ENCODE measurements at regions not wholly inside any gene's neighbourhood (a gene's known extent, or its start where the extent isn't known, plus 50 kb on each side); places are given as distances from the start of the nearest gene placed in this dataset.

GRCh38 chr11:91731051-91731450 lies 493.6 kb upstream of the FAT3 start:
- H3K27me3 ChIP-seq (replicated peaks in 2 of 5; ENCODE audit: control insufficient read depth in 4 of 5, insufficient read depth in 5 of 5, low read length in 4 of 5), result no peaks in the 10 kb centered on the region
- no peaks in the 10 kb centered on the region for H3K4me1 ChIP-seq (ENCODE audit: control extremely low read depth in 1 of 4, control insufficient read depth in 4 of 4, insufficient read depth in 4 of 4, low read length in 3 of 4)
- no peak overlapping the region for H3K27ac ChIP-seq (ENCODE audit: insufficient read depth in 1 of 2, low read depth in 1 of 2, low read length in 2 of 2, poor library complexity in 1 of 2, severe bottlenecking in 2 of 2)
- no peaks in the 10 kb centered on the region for H3K36me3 ChIP-seq (ENCODE audit: control insufficient read depth in 4 of 4, insufficient read depth in 4 of 4, low read length in 3 of 4)
- ChIA-PET CTCF (no interaction called here), POLR2A (no interaction called here)
- no peak for DNase-seq
- no peak overlapping the region for H3K4me3 ChIP-seq (ENCODE audit: control insufficient read depth in 1 of 7, extremely low read depth in 1 of 7, insufficient read depth in 4 of 7, low read depth in 2 of 7, low read length in 6 of 7)
- H3K9me3 ChIP-seq (ENCODE audit: control extremely low read depth in 1 of 5, control insufficient read depth in 4 of 5, insufficient read depth in 2 of 5, low read depth in 1 of 5, low read length in 4 of 5), result peaks cover 0 to 5% (median 0%) of the 10 kb centered on the region in 5 experiments
- 74% methylated on average over 6 of the region's 6 CpGs for WGBS (ENCODE audit: insufficient coverage)

GRCh38 chr11:91730620-91731019 lies 494.0 kb upstream of the FAT3 start:
- Histone ChIP-seq H3K27me3 (replicated peaks in 2 of 5; ENCODE audit: control insufficient read depth in 4 of 5, insufficient read depth in 5 of 5, low read length in 4 of 5) (no peaks in the 10 kb centered on the region), H3K4me3 (ENCODE audit: control insufficient read depth in 1 of 7, extremely low read depth in 1 of 7, insufficient read depth in 4 of 7, low read depth in 2 of 7, low read length in 6 of 7) (no peak overlapping the region), H3K9me3 (ENCODE audit: control extremely low read depth in 1 of 5, control insufficient read depth in 4 of 5, insufficient read depth in 2 of 5, low read depth in 1 of 5, low read length in 4 of 5) (peaks cover 0 to under 1% (median 0%) of the 10 kb centered on the region in 5 experiments), H3K4me1 (ENCODE audit: control extremely low read depth in 1 of 4, control insufficient read depth in 4 of 4, insufficient read depth in 4 of 4, low read length in 3 of 4) (no peaks in the 10 kb centered on the region), H3K27ac (ENCODE audit: insufficient read depth in 1 of 2, low read depth in 1 of 2, low read length in 2 of 2, poor library complexity in 1 of 2, severe bottlenecking in 2 of 2) (no peak overlapping the region), H3K36me3 (ENCODE audit: control insufficient read depth in 4 of 4, insufficient read depth in 4 of 4, low read length in 3 of 4) (no peaks in the 10 kb centered on the region)
- ChIA-PET CTCF (no interaction called here), POLR2A (no interaction called here)
- WGBS (ENCODE audit: insufficient coverage), result 92% methylated on average over 4 of the region's 4 CpGs
- DNase-seq, result no peak

GRCh38 chr11:91730057-91730456 lies 494.6 kb upstream of the FAT3 start:
- H3K27ac ChIP-seq (ENCODE audit: insufficient read depth in 1 of 2, low read depth in 1 of 2, low read length in 2 of 2, poor library complexity in 1 of 2, severe bottlenecking in 2 of 2), result no peak overlapping the region
- H3K36me3 ChIP-seq (ENCODE audit: control insufficient read depth in 4 of 4, insufficient read depth in 4 of 4, low read length in 3 of 4), result no peaks in the 10 kb centered on the region
- CTCF ChIA-PET, result no interaction called here
- no peaks in the 10 kb centered on the region for H3K4me1 ChIP-seq (ENCODE audit: control extremely low read depth in 1 of 4, control insufficient read depth in 4 of 4, insufficient read depth in 4 of 4, low read length in 3 of 4)
- DNase-seq, result no peak
- no peaks in the 10 kb centered on the region for H3K27me3 ChIP-seq (replicated peaks in 2 of 5; ENCODE audit: control insufficient read depth in 4 of 5, insufficient read depth in 5 of 5, low read length in 4 of 5)
- H3K9me3 ChIP-seq (ENCODE audit: control extremely low read depth in 1 of 5, control insufficient read depth in 4 of 5, insufficient read depth in 2 of 5, low read depth in 1 of 5, low read length in 4 of 5), result no peaks in the 10 kb centered on the region
- no peak overlapping the region for H3K4me3 ChIP-seq (ENCODE audit: control insufficient read depth in 1 of 7, extremely low read depth in 1 of 7, insufficient read depth in 4 of 7, low read depth in 2 of 7, low read length in 6 of 7)
- POLR2A ChIA-PET, result no interaction called here

- no peak overlapping the region for H3K27ac ChIP-seq (ENCODE audit: insufficient read depth in 1 of 2, low read depth in 1 of 2, low read length in 2 of 2, poor library complexity in 1 of 2, severe bottlenecking in 2 of 2)
- no peak for DNase-seq
- CTCF ChIA-PET, result no interaction called here
- no peaks in the 10 kb centered on the region for H3K9me3 ChIP-seq (ENCODE audit: control extremely low read depth in 1 of 5, control insufficient read depth in 4 of 5, insufficient read depth in 2 of 5, low read depth in 1 of 5, low read length in 4 of 5)
- POLR2A ChIA-PET, result no interaction called here
- no peaks in the 10 kb centered on the region for H3K27me3 ChIP-seq (replicated peaks in 2 of 5; ENCODE audit: control insufficient read depth in 4 of 5, insufficient read depth in 5 of 5, low read length in 4 of 5)
- WGBS (ENCODE audit: insufficient coverage), result 44% methylated on average over 3 of the region's 5 CpGs
- no peak overlapping the region for H3K4me3 ChIP-seq (ENCODE audit: control insufficient read depth in 1 of 7, extremely low read depth in 1 of 7, insufficient read depth in 4 of 7, low read depth in 2 of 7, low read length in 6 of 7)
- H3K4me1 ChIP-seq (ENCODE audit: control extremely low read depth in 1 of 4, control insufficient read depth in 4 of 4, insufficient read depth in 4 of 4, low read length in 3 of 4), result no peaks in the 10 kb centered on the region
- H3K36me3 ChIP-seq (ENCODE audit: control insufficient read depth in 4 of 4, insufficient read depth in 4 of 4, low read length in 3 of 4), result no peaks in the 10 kb centered on the region
These were observed 507.4 kb upstream of the FAT3 start for GRCh38 chr11:91717169-91717568.

- Histone ChIP-seq H3K4me3 (ENCODE audit: control insufficient read depth in 1 of 7, extremely low read depth in 1 of 7, insufficient read depth in 4 of 7, low read depth in 2 of 7, low read length in 6 of 7) (no peak overlapping the region), H3K4me1 (ENCODE audit: control extremely low read depth in 1 of 4, control insufficient read depth in 4 of 4, insufficient read depth in 4 of 4, low read length in 3 of 4) (no peaks in the 10 kb centered on the region), H3K27ac (ENCODE audit: insufficient read depth in 1 of 2, low read depth in 1 of 2, low read length in 2 of 2, poor library complexity in 1 of 2, severe bottlenecking in 2 of 2) (no peak overlapping the region), H3K27me3 (replicated peaks in 2 of 5; ENCODE audit: control insufficient read depth in 4 of 5, insufficient read depth in 5 of 5, low read length in 4 of 5) (no peaks in the 10 kb centered on the region), H3K9me3 (ENCODE audit: control extremely low read depth in 1 of 5, control insufficient read depth in 4 of 5, insufficient read depth in 2 of 5, low read depth in 1 of 5, low read length in 4 of 5) (no peaks in the 10 kb centered on the region), H3K36me3 (ENCODE audit: control insufficient read depth in 4 of 4, insufficient read depth in 4 of 4, low read length in 3 of 4) (no peaks in the 10 kb centered on the region)
- CTCF ChIA-PET, result no interaction called here
- POLR2A ChIA-PET, result no interaction called here
- no peak for DNase-seq
- WGBS (ENCODE audit: insufficient coverage), result 94% methylated on average over 2 of the region's 2 CpGs
These were observed 516.8 kb upstream of the FAT3 start for GRCh38 chr11:91707652-91708482.

GRCh38 chr11:91703042-91703441 lies 521.6 kb upstream of the FAT3 start:
- DNase-seq, result no peak
- no peak overlapping the region for H3K27ac ChIP-seq (ENCODE audit: insufficient read depth in 1 of 2, low read depth in 1 of 2, low read length in 2 of 2, poor library complexity in 1 of 2, severe bottlenecking in 2 of 2)
- CTCF ChIA-PET, result no interaction called here
- H3K27me3 ChIP-seq (replicated peaks in 2 of 5; ENCODE audit: control insufficient read depth in 4 of 5, insufficient read depth in 5 of 5, low read length in 4 of 5), result no peaks in the 10 kb centered on the region
- POLR2A ChIA-PET, result no interaction called here
- WGBS (ENCODE audit: insufficient coverage), result 94% methylated on average over 1 of the region's 1 CpG
- no peaks in the 10 kb centered on the region for H3K36me3 ChIP-seq (ENCODE audit: control insufficient read depth in 4 of 4, insufficient read depth in 4 of 4, low read length in 3 of 4)
- H3K4me1 ChIP-seq (ENCODE audit: control extremely low read depth in 1 of 4, control insufficient read depth in 4 of 4, insufficient read depth in 4 of 4, low read length in 3 of 4), result no peaks in the 10 kb centered on the region
- H3K9me3 ChIP-seq (ENCODE audit: control extremely low read depth in 1 of 5, control insufficient read depth in 4 of 5, insufficient read depth in 2 of 5, low read depth in 1 of 5, low read length in 4 of 5), result no peaks in the 10 kb centered on the region
- no peak overlapping the region for H3K4me3 ChIP-seq (ENCODE audit: control insufficient read depth in 1 of 7, extremely low read depth in 1 of 7, insufficient read depth in 4 of 7, low read depth in 2 of 7, low read length in 6 of 7)

DNA sequence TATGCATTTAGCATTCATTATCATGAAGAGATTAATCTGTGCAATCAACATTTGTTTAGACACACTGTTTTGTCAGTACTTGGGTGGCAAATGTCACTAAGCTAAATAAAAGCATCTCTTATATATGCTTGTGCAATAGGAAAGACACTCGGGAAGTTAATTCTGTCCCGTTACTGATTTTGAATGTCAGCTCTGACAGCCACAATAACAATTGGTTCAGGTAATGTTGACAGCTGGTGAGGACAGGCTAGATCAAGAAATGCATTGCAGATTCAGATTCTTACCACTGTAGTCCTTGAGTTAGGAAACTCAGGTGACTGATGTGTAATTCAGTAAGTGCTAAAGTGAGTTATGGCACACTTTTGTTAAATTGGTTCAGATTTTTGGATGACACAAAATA lies 523.8 kb upstream of the FAT3 start:
- no peak for DNase-seq
- Histone ChIP-seq H3K27me3 (replicated peaks in 2 of 5; ENCODE audit: control insufficient read depth in 4 of 5, insufficient read depth in 5 of 5, low read length in 4 of 5) (no peaks in the 10 kb centered on the region), H3K4me1 (ENCODE audit: control extremely low read depth in 1 of 4, control insufficient read depth in 4 of 4, insufficient read depth in 4 of 4, low read length in 3 of 4) (no peaks in the 10 kb centered on the region), H3K27ac (ENCODE audit: insufficient read depth in 1 of 2, low read depth in 1 of 2, low read length in 2 of 2, poor library complexity in 1 of 2, severe bottlenecking in 2 of 2) (no peak overlapping the region), H3K36me3 (ENCODE audit: control insufficient read depth in 4 of 4, insufficient read depth in 4 of 4, low read length in 3 of 4) (no peaks in the 10 kb centered on the region), H3K9me3 (ENCODE audit: control extremely low read depth in 1 of 5, control insufficient read depth in 4 of 5, insufficient read depth in 2 of 5, low read depth in 1 of 5, low read length in 4 of 5) (no peaks in the 10 kb centered on the region), H3K4me3 (ENCODE audit: control insufficient read depth in 1 of 7, extremely low read depth in 1 of 7, insufficient read depth in 4 of 7, low read depth in 2 of 7, low read length in 6 of 7) (no peak overlapping the region)
- ChIA-PET POLR2A (no interaction called here), CTCF (no interaction called here)
- WGBS (ENCODE audit: insufficient coverage), result 88% methylated on average over 2 of the region's 2 CpGs
